Cerebellar nuclear complex (tissue), 1 donor: ENCODE measurements at regions not wholly inside any gene's neighbourhood (a gene's known extent, or its start where the extent isn't known, plus 50 kb on each side); places are given as distances from the start of the nearest gene placed in this dataset.
A peak's percentile ranks its signal among the peaks of the same experiment; 100 is the strongest.
"Not testable (repeated sequence)": the region's sequence is repeated elsewhere in the genome, so short reads cannot be mapped to it uniquely, and the experiment has no call there.

Experiments used
- DNase-seq, 2 experiments: peaks; one replicate each; lab custom pipeline; 2025; lab: John Stamatoyannopoulos, UW

- DNase-seq = not testable (repeated sequence)
Measured at GRCh38 chr11:114805431-114805830, 127.1 kb downstream of the NXPE2 start.

- DNase-seq = no peak
Measured at GRCh38 chr11:114811971-114812370, 133.6 kb downstream of the NXPE2 start.

GRCh38 chr11:114812733-114813132, 134.4 kb downstream of the NXPE2 start:
- no peak for DNase-seq

- peak; percentile 58 to 76 for DNase-seq
Measured at GRCh38 chr11:114813189-114813718, 134.9 kb downstream of the NXPE2 start.

- no peak for DNase-seq
Measured at GRCh38 chr11:114815176-114815575, 136.8 kb downstream of the NXPE2 start.

GRCh38 chr11:114815761-114816160, 137.4 kb downstream of the NXPE2 start:
- DNase-seq = no peak

- DNase-seq = no peak
Measured at GRCh38 chr11:114816791-114817190, 138.5 kb downstream of the NXPE2 start.

GRCh38 chr11:114818382-114818781, 140.1 kb downstream of the NXPE2 start:
- no peak for DNase-seq

GRCh38 chr11:114819028-114819427, 140.7 kb downstream of the NXPE2 start:
- no peak for DNase-seq

GRCh38 chr11:114820621-114821020, 142.3 kb downstream of the NXPE2 start:
- no peak for DNase-seq

GRCh38 chr11:114821621-114822412, 143.5 kb downstream of the NXPE2 start:
- no peak for DNase-seq

GRCh38 chr11:114826910-114827442, 148.6 kb downstream of the NXPE2 start:
- no peak for DNase-seq

GRCh38 chr11:114827736-114828135, 149.4 kb downstream of the NXPE2 start:
- no peak for DNase-seq

GRCh38 chr11:114832532-114833125, 154.3 kb downstream of the NXPE2 start:
- no peak for DNase-seq

GRCh38 chr11:114836161-114836560, 157.8 kb downstream of the NXPE2 start:
- DNase-seq = no peak

GRCh38 chr11:114844896-114845295, 166.6 kb downstream of the NXPE2 start:
- no peak for DNase-seq

- DNase-seq = no peak
Measured at GRCh38 chr11:114845766-114846415, 167.6 kb downstream of the NXPE2 start.

GRCh38 chr11:114846416-114846791, 168.1 kb downstream of the NXPE2 start:
- peak; percentile 55 to 87 for DNase-seq

GRCh38 chr11:114847306-114847975, 169.1 kb downstream of the NXPE2 start:
- no peak for DNase-seq

- DNase-seq = no peak
Measured at GRCh38 chr11:114848027-114848426, 169.7 kb downstream of the NXPE2 start.

GRCh38 chr11:114857281-114857680, 179.0 kb downstream of the NXPE2 start:
- no peak for DNase-seq

GRCh38 chr11:114864896-114865295, 186.6 kb downstream of the NXPE2 start:
- no peak for DNase-seq
